OCI-LY1 (cell line): ENCODE measurements at regions not wholly inside any gene's neighbourhood (a gene's known extent, or its start where the extent isn't known, plus 50 kb on each side); places are given as distances from the start of the nearest gene placed in this dataset.

Source experiments
- H2AFZ ChIP-seq: fragments of 200-600 bp; sonication (generic), shearing (Covaris generic); 2 replicates; pipeline ENCODE4 v1.6.0; 2014; ENCODE audit warnings: antibody characterized with exemption, mild to moderate bottlenecking, low read length
- H3F3A ChIP-seq: fragments of 200-600 bp; sonication (generic), shearing (Covaris generic); 2 replicates; pipeline ENCODE4 v1.6.0; 2014; ENCODE audit warnings: mild to moderate bottlenecking, antibody characterized with exemption, low read length, moderate library complexity; ENCODE audit not compliant: insufficient read depth
- H3K27ac ChIP-seq: fragments of 200-600 bp; sonication (generic); 2 replicates; pipeline ENCODE4 v1.5.1; 2014; ENCODE audit warnings: low read length, mixed run types, mild to moderate bottlenecking, low read depth; ENCODE audit not compliant: poor library complexity, severe bottlenecking
- H3K27me3 ChIP-seq: fragments of 200-600 bp; sonication (generic); 2 replicates; pipeline ENCODE4 v1.6.0; 2014; ENCODE audit warnings: antibody characterized with exemption, mild to moderate bottlenecking, low read length, moderate library complexity; ENCODE audit not compliant: insufficient read depth
- H3K36me3 ChIP-seq: fragments of 200-600 bp; sonication (generic); 2 replicates; pipeline ENCODE4 v1.6.1; 2014; ENCODE audit warnings: mild to moderate bottlenecking, antibody characterized with exemption, low read length, moderate library complexity, mixed read lengths; ENCODE audit not compliant: insufficient read depth
- H3K4me1 ChIP-seq: fragments of 200-600 bp; sonication (generic); 2 replicates; pipeline ENCODE4 v1.5.1; 2014; ENCODE audit warnings: mild to moderate bottlenecking, low read length, moderate library complexity; ENCODE audit not compliant: insufficient read depth, severe bottlenecking
- H3K4me2 ChIP-seq: fragments of 200-600 bp; sonication (generic), shearing (Covaris generic); 2 replicates; pipeline ENCODE4 v1.6.1; 2014; ENCODE audit warnings: low read length
- H3K4me3 ChIP-seq: fragments of 200-600 bp; sonication (generic); 2 replicates; pipeline ENCODE4 v1.5.1; 2014; ENCODE audit warnings: low read length, low read depth, mild to moderate bottlenecking, mixed read lengths; ENCODE audit not compliant: poor library complexity, severe bottlenecking
- H3K79me2 ChIP-seq: fragments of 200-600 bp; shearing (Covaris generic); 2 replicates; pipeline ENCODE4 v1.6.1; 2016; ENCODE audit warnings: mixed run types, low read length, mixed read lengths; ENCODE audit not compliant: insufficient read depth
- H3K9ac ChIP-seq: fragments of 200-600 bp; sonication (generic), shearing (Covaris generic); 2 replicates; pipeline ENCODE4 v1.6.1; 2014; ENCODE audit warnings: mild to moderate bottlenecking, low read length, mixed read lengths
- H3K9me2 ChIP-seq: fragments of 200-600 bp; sonication (generic), shearing (Covaris generic); 2 replicates; pipeline ENCODE4 v1.6.1; 2014; ENCODE audit warnings: low read depth, mild to moderate bottlenecking, low read length, mixed read lengths
- H3K9me3 ChIP-seq: fragments of 200-600 bp; shearing (Covaris generic); 2 replicates; pipeline ENCODE4 v1.6.1; 2014; ENCODE audit warnings: low read length, mixed read lengths
- H4K20me1 ChIP-seq: fragments of 200-600 bp; sonication (generic), shearing (Covaris generic); 2 replicates; pipeline ENCODE4 v1.6.0; 2016; ENCODE audit warnings: mild to moderate bottlenecking, low read length; ENCODE audit not compliant: insufficient read depth
- CTCF ChIP-seq: fragments of 200-600 bp; sonication (generic), shearing (Covaris generic); IDR thresholded peaks from 2 replicates; pipeline ENCODE4 v1.5.1; 2017; ENCODE audit warnings: mild to moderate bottlenecking, antibody characterized with exemption, low read length, moderate library complexity, mixed read lengths
- EZH2 ChIP-seq: fragments of 200-600 bp; sonication (generic), shearing (Covaris generic); IDR thresholded peaks from 2 replicates; pipeline ENCODE4 v1.8.0; 2017; ENCODE audit warnings: borderline replicate concordance, mixed run types, mild to moderate bottlenecking, antibody characterized with exemption, low read length, moderate library complexity, mixed read lengths

GRCh38 chr3:166445865-166446264, 608.6 kb upstream of the BCHE start:
- H3K4me1 ChIP-seq = no peaks in the 10 kb centered on the region
- no peaks in the 10 kb centered on the region for H3K36me3 ChIP-seq
- no peaks in the 10 kb centered on the region for H3K27me3 ChIP-seq
- no peaks in the 10 kb centered on the region for H3K79me2 ChIP-seq
- H3K9ac ChIP-seq = no peak overlapping the region
- no peak overlapping the region for H2AFZ ChIP-seq
- no peak overlapping the region for H3K4me2 ChIP-seq
- no peaks in the 10 kb centered on the region; the same call in 1 of the 2 replicates for H3K9me2 ChIP-seq
- no peaks in the 10 kb centered on the region for H3K9me3 ChIP-seq
- no peaks in the 10 kb centered on the region for H4K20me1 ChIP-seq
- TF ChIP-seq EZH2 = no peak
- TF ChIP-seq CTCF = no peak
- no peaks in the 10 kb centered on the region for H3F3A ChIP-seq
- no peak overlapping the region for H3K27ac ChIP-seq
- no peak overlapping the region for H3K4me3 ChIP-seq

- no peaks in the 10 kb centered on the region for H3F3A ChIP-seq
- no peak for TF ChIP-seq CTCF
- no peak for TF ChIP-seq EZH2
- H3K27ac ChIP-seq = no peak overlapping the region
- no peak overlapping the region for H3K9ac ChIP-seq
- H3K79me2 ChIP-seq = no peaks in the 10 kb centered on the region
- no peak overlapping the region for H3K4me2 ChIP-seq
- no peak overlapping the region for H3K4me3 ChIP-seq
- H3K36me3 ChIP-seq = no peaks in the 10 kb centered on the region
- no peaks in the 10 kb centered on the region for H4K20me1 ChIP-seq
- no peak overlapping the region for H2AFZ ChIP-seq
- no peaks in the 10 kb centered on the region for H3K9me2 ChIP-seq
- no peaks in the 10 kb centered on the region for H3K4me1 ChIP-seq
- no peaks in the 10 kb centered on the region for H3K9me3 ChIP-seq
- H3K27me3 ChIP-seq = no peaks in the 10 kb centered on the region
Measured at GRCh38 chr3:166444756-166445155, 607.5 kb upstream of the BCHE start.

GRCh38 chr3:166444336-166444735, 607.1 kb upstream of the BCHE start:
- H3K4me2 ChIP-seq = no peak overlapping the region
- TF ChIP-seq EZH2 (no peak), CTCF (no peak)
- no peaks in the 10 kb centered on the region for H3K9me2 ChIP-seq
- H3F3A ChIP-seq = no peaks in the 10 kb centered on the region
- H3K27ac ChIP-seq = no peak overlapping the region
- no peaks in the 10 kb centered on the region for H4K20me1 ChIP-seq
- no peaks in the 10 kb centered on the region for H3K9me3 ChIP-seq
- no peaks in the 10 kb centered on the region for H3K27me3 ChIP-seq
- H3K4me1 ChIP-seq = no peaks in the 10 kb centered on the region
- H2AFZ ChIP-seq = no peak overlapping the region
- H3K9ac ChIP-seq = no peak overlapping the region
- H3K4me3 ChIP-seq = no peak overlapping the region
- no peaks in the 10 kb centered on the region for H3K79me2 ChIP-seq
- no peaks in the 10 kb centered on the region for H3K36me3 ChIP-seq
